Gastroesophageal sphincter (tissue), 4 donors: ENCODE measurements at regions not wholly inside any gene's neighbourhood (a gene's known extent, or its start where the extent isn't known, plus 50 kb on each side); places are given as distances from the start of the nearest gene placed in this dataset.

Experiments used
- ATAC-seq: fragments of 150-250 bp; one replicate; pipeline ENCODE4 v1.9.1; 2016; ENCODE audit warnings: mild to moderate bottlenecking, moderate library complexity
- H3K27ac ChIP-seq, 4 donors: fragments of 200-600 bp; sonication (generic) in 3 of 4; 1 replicate in 3 of 4; 2 replicates in 1 of 4; pipeline ENCODE4 v1.5.1; 2016 to 2019
- H3K27me3 ChIP-seq: fragments of 200-600 bp; sonication (generic); one replicate; pipeline ENCODE4 v1.5.1; 2019
- H3K36me3 ChIP-seq, 2 donors: fragments of 200-600 bp; sonication (generic); one replicate each; pipeline ENCODE4 v1.5.1; 2019; ENCODE audit warnings: control low read depth in 1 of 2
- H3K4me1 ChIP-seq, 3 donors: fragments of 200-600 bp; sonication (generic); 1 replicate in 2 of 3; 2 replicates in 1 of 3; pipeline ENCODE4 v1.5.1; 2016 to 2019; ENCODE audit warnings: control low read depth in 2 of 3
- H3K4me3 ChIP-seq, 2 donors: fragments of 200-600 bp; sonication (generic); one replicate each; pipeline ENCODE4 v1.5.1; 2019; ENCODE audit warnings: mild to moderate bottlenecking in 1 of 2, moderate library complexity in 1 of 2
- H3K9me3 ChIP-seq, 3 donors: fragments of 200-600 bp; sonication (generic); one replicate each; pipeline ENCODE4 v1.5.1; 2017 to 2019; ENCODE audit warnings: control low read depth in 2 of 3
- CTCF ChIP-seq, 4 experiments: fragments of 200-600 bp in 2 of 4; fragments of 450-650 bp in 2 of 4; sonication (generic) in 1 of 4; IDR thresholded peaks; one replicate each; pipeline ENCODE4 v1.5.1; 2017 to 2019; ENCODE audit warnings: antibody characterized with exemption in 4 of 4, mild to moderate bottlenecking in 2 of 4, moderate library complexity in 2 of 4
- EP300 ChIP-seq: sonication (generic); formaldehyde crosslinking; IDR thresholded peaks from one replicate; pipeline ENCODE4 v1.6.1; 2017; ENCODE audit warnings: antibody characterized with exemption, mild to moderate bottlenecking
- POLR2A ChIP-seq, 2 donors: fragments of 450-650 bp; IDR thresholded peaks; one replicate each; pipeline ENCODE4 v1.6.1; 2017; ENCODE audit warnings: antibody characterized with exemption in 2 of 2, mild to moderate bottlenecking in 2 of 2, moderate library complexity in 1 of 2
- POLR2AphosphoS5 ChIP-seq: sonication (generic); formaldehyde crosslinking; IDR thresholded peaks from one replicate; pipeline ENCODE4 v1.6.1; 2017; ENCODE audit warnings: antibody characterized with exemption
- WGBS, 2 donors: methylation state at CpG; one replicate each; pipeline ENCODE4 v1.1.5; 2018; ENCODE audit warnings: low coverage in 1 of 2; 5-methylcytosine and 5-hydroxymethylcytosine counted together

DNA sequence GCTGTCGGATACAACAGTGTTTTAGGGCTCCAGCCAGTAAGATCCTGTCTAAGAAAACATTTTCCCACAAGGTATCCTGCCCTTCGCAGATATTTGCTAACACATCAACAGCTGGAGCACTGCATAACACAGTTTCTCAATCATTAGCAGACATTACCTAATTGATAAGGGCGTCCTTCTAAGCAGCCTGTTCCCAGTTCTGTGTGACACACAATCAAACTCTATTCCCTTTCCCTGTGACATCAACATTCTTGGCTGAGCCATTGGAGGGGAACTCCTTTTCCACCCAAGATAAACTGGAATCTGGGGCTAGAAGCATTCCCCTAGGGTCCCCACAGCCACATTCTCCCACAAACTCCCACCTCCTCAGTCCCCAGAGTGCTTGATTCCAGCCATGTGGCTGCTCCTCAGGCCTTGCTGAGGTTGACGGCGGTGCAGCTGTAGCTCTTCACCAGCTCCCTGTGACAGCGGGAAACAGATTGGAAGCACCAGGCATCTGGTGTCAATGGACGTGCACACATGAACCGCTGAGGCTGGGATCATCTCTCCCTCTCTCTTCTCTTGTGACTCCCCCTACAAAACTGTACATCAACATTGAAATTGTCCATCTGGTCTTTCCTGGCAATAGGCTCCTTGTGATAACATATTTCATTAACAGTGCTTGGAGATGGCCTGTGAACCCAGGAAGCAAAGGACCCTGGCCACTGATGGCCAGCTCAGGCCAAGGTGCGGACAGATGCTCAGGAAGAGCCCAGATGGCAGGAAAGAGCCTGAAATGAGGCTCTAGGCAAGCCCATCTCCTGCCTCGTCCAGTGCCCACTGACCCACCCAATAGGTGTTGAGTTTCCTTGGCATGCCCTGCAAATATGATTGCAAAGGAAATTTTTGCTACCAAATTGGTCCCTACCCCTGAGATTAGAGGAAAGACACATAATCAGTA is 131.1 kb upstream of the TBX20 start:
- Histone ChIP-seq H3K27me3 (no peaks in the 10 kb centered on the region), H3K4me1 (no peaks in the 10 kb centered on the region), H3K27ac (no peak overlapping the region), H3K4me3 (no peak overlapping the region), H3K36me3 (no peaks in the 10 kb centered on the region), H3K9me3 (no peaks in the 10 kb centered on the region)
- TF ChIP-seq POLR2AphosphoS5, result no peak
- TF ChIP-seq EP300, result no peak
- no peak for TF ChIP-seq CTCF (IDR thresholded peaks at IDR 0.05)
- no peak for TF ChIP-seq POLR2A (IDR thresholded peaks at IDR 0.05)
- ATAC-seq, result peak; percentile 56
- 33 to 64% methylated on average over 1 to 7 of the region's 10 CpGs for WGBS, 2 donors

- Histone ChIP-seq H3K27me3 (no peaks in the 10 kb centered on the region), H3K9me3 (no peaks in the 10 kb centered on the region), H3K4me1 (peaks cover 0 to 4% (median 0%) of the 10 kb centered on the region in 3 donors), H3K4me3 (no peak overlapping the region), H3K27ac (no peak overlapping the region), H3K36me3 (no peaks in the 10 kb centered on the region)
- no peak for TF ChIP-seq CTCF (IDR thresholded peaks at IDR 0.05)
- TF ChIP-seq POLR2A (IDR thresholded peaks at IDR 0.05), result no peak
- TF ChIP-seq EP300, result no peak
- TF ChIP-seq POLR2AphosphoS5, result no peak
- 80 to 82% methylated on average over 1 to 4 of the region's 6 CpGs for WGBS, 2 donors
- peak; percentile 63 for ATAC-seq
These were observed 126.9 kb upstream of the TBX20 start for GRCh38 chr7:35380739-35381224.

GRCh38 chr7:35379481-35379880 is 125.6 kb upstream of the TBX20 start:
- no peak for ATAC-seq
- WGBS, 2 donors, result 86 to 100% methylated on average over 1 to 3 of the region's 3 CpGs
- H3K4me3 ChIP-seq, result no peak overlapping the region

DNA sequence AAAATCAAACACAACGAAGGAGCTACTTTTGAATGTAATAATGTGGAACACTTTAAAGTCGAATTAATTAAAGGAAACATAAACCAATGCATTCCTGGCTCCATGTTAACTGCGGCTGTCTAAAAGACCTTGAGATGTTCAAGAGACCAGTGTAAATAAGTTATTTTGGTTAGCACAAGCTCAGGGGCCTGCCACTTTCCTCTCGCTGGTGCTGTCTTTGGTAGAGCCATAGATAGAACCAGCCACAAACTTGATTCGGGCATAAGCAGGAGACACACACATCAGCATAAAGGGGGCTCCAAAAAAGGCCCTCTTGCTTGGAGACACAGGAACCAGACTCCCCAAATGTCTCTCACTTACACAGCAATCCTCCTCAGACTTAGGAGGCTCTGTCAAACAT is 121.6 kb upstream of the TBX20 start:
- no peak for TF ChIP-seq EP300
- TF ChIP-seq POLR2A (IDR thresholded peaks at IDR 0.05), result no peak
- no peak for TF ChIP-seq CTCF (IDR thresholded peaks at IDR 0.05)
- TF ChIP-seq POLR2AphosphoS5, result no peak
- Histone ChIP-seq H3K36me3 (no peaks in the 10 kb centered on the region), H3K27ac (peak overlapping the region in 1 of 4 donors; percentile 5), H3K4me3 (no peak overlapping the region), H3K9me3 (no peaks in the 10 kb centered on the region), H3K4me1 (peaks cover 0 to 17% (median 0%) of the 10 kb centered on the region in 3 donors), H3K27me3 (no peaks in the 10 kb centered on the region)
- WGBS, 2 donors, result 35 to 43% methylated on average over 4 to 5 of the region's 5 CpGs
- no peak for ATAC-seq

More at GRCh38 chr7:35379481-35379880, 125.6 kb upstream of the TBX20 start:
- H3K4me1 ChIP-seq, result peaks cover 0 to 16% (median 0%) of the 10 kb centered on the region in 3 donors
- no peaks in the 10 kb centered on the region for H3K9me3 ChIP-seq
- H3K36me3 ChIP-seq, result no peaks in the 10 kb centered on the region
- no peaks in the 10 kb centered on the region for H3K27me3 ChIP-seq
- no peak overlapping the region for H3K27ac ChIP-seq
- TF ChIP-seq POLR2A (IDR thresholded peaks at IDR 0.05), result no peak
- TF ChIP-seq EP300, result no peak
- no peak for TF ChIP-seq CTCF (IDR thresholded peaks at IDR 0.05)
- TF ChIP-seq POLR2AphosphoS5, result no peak
